ENCODE measurements at regions not wholly inside any gene's neighbourhood (a gene's known extent, or its start where the extent isn't known, plus 50 kb on each side); places are given as distances from the start of the nearest gene placed in this dataset.
"Not testable (repeated sequence)": the region's sequence is repeated elsewhere in the genome, so short reads cannot be mapped to it uniquely, and the experiment has no call there.

- DNase-seq: no peak
Measured at GRCh38 chr1:232183266-232183800, 446.6 kb downstream of the SIPA1L2 start.

GRCh38 chr1:232182236-232182635, 447.7 kb downstream of the SIPA1L2 start:
- no peak for DNase-seq

- DNase-seq: no peak
Measured at GRCh38 chr1:232180779-232181136, 449.2 kb downstream of the SIPA1L2 start.

GRCh38 chr1:232179896-232180778, 449.8 kb downstream of the SIPA1L2 start:
- DNase-seq: no peak

- DNase-seq: no peak
Measured at GRCh38 chr1:232178191-232178590, 451.7 kb downstream of the SIPA1L2 start.

GRCh38 chr1:232177438-232177837, 452.5 kb downstream of the SIPA1L2 start:
- no peak for DNase-seq

GRCh38 chr1:232176222-232176621, 453.7 kb downstream of the SIPA1L2 start:
- no peak for DNase-seq

- DNase-seq: no peak
Measured at GRCh38 chr1:232174306-232174705, 455.6 kb downstream of the SIPA1L2 start.

- no peak for DNase-seq
Measured at GRCh38 chr1:232172563-232172962, 457.4 kb downstream of the SIPA1L2 start.

- DNase-seq: no peak
Measured at GRCh38 chr1:232170909-232171308, 459.0 kb downstream of the SIPA1L2 start.

- no peak for DNase-seq
Measured at GRCh38 chr1:232169436-232169835, 460.5 kb downstream of the SIPA1L2 start.

- DNase-seq: no peak
Measured at GRCh38 chr1:232168508-232168907, 461.4 kb downstream of the SIPA1L2 start.

GRCh38 chr1:232166942-232167341, 463.0 kb downstream of the SIPA1L2 start:
- DNase-seq: no peak

GRCh38 chr1:232164078-232164963, 465.6 kb downstream of the SIPA1L2 start:
- no peak for DNase-seq

- DNase-seq: no peak
Measured at GRCh38 chr1:232163533-232163932, 466.4 kb downstream of the SIPA1L2 start.

GRCh38 chr1:232162001-232162400, 467.9 kb downstream of the SIPA1L2 start:
- DNase-seq: no peak

GRCh38 chr1:232158558-232158957, 471.4 kb downstream of the SIPA1L2 start:
- DNase-seq: not testable (repeated sequence)

GRCh38 chr1:232156070-232156469, 473.9 kb downstream of the SIPA1L2 start:
- not testable (repeated sequence) for DNase-seq

- no peak for DNase-seq
Measured at GRCh38 chr1:232153652-232154051, 476.3 kb downstream of the SIPA1L2 start.

GRCh38 chr1:232150770-232151548, 479.0 kb downstream of the SIPA1L2 start:
- no peak for DNase-seq

GRCh38 chr1:232149287-232150201, 480.4 kb downstream of the SIPA1L2 start:
- DNase-seq: no peak

- DNase-seq: no peak
Measured at GRCh38 chr1:232147215-232147614, 482.7 kb downstream of the SIPA1L2 start.

Data from activated naive CD4-positive, alpha-beta T cell treated with Interleukin-2 at 50 U/mL for 16 hours (primary cell).